NCI-H1930 (cell line): ENCODE measurements at regions not wholly inside any gene's neighbourhood (a gene's known extent, or its start where the extent isn't known, plus 50 kb on each side); places are given as distances from the start of the nearest gene placed in this dataset.
A peak's percentile ranks its signal among the peaks of the same experiment; 100 is the strongest.
"Not testable (repeated sequence)": the region's sequence is repeated elsewhere in the genome, so short reads cannot be mapped to it uniquely, and the experiment has no call there.

Experiments used
- DNase-seq, 2 experiments: peaks; one replicate each; lab custom pipeline; 2025; lab: John Stamatoyannopoulos, UW

- no peak for DNase-seq
Measured at GRCh38 chr9:79390077-79390698, 181.6 kb upstream of the TLE4 start.

DNA sequence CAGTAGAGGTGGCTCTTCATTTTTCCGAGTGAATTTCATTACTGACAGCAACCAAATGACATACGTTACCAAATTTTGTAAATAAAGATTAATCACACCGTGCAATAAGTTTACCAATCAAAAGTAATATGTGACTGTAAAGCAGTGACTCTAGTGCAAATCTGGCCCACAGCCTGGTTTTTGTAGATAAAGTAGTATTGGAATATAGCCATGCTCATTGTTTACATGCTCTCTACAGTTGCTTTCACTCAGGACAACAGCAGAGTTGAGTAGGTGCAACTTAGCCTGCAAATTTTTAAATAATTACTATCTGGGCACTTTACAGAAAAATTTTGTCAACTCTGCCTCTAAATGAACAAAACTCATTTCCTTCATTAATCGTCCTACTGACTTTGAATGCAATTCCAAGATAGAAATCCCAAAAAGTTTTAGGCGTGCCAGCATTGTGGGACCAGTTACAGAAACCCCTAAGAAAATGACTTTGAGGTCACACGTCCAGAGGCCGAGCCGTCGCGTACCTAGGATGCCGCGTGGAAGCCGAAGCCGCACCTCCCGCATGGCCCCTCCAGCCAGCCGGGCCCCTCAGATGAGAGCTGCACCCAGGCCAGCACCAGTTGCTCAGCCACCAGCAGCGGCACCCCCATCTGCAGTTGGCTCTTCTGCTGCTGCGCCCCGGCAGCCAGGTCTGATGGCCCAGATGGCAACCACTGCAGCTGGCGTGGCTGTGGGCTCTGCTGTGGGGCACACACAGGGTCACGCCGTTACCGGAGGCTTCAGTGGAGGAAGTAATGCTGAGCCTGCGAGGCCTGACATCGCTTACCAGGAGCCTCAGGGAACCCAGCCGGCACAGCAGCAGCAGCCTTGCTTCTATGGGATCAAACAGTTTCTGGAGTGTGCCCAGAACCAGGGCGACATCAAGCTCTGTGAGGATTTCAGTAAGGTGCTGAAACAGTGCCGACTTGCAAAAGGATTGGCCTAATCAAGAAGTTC, 180.7 kb upstream of the TLE4 start:
- no peak for DNase-seq

DNA sequence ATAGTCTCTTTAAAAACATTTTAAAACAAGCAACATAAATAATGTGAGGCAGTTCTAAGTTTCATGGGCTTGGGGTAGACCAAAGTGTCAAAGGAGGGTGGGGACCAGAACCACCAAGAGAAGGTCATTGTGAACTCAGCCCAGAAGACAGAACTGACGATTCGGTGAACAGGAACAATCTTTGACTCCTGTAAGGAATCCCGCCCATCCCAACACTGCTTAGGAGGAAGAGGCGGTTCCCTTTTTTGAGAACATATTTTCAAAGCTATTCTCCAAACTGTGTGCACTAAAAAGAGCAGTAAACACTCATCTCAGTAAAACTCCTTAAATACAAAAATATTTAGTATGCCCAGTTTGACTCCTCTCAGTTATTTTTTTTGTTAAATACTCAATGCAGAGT, 176.5 kb upstream of the TLE4 start:
- no peak for DNase-seq

DNA sequence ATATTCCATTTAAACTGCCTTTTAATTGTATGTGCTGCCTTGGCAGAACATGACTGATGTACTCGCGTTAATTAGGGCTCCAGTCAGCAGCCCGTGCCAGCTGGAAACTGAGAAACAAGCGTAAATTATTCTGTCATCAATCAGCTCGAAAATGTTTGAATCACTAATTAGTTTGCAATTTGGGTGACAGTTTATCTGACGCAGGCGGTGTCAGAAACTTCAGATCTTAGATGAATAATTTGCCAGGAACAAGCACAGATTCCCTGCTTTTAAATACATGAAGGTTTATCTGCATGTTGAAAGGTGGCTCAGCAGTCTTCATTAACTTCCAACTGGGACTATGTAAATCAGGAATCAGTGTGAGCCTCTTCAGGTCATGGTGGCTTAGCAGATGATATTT, 176.0 kb upstream of the TLE4 start:
- no peak for DNase-seq

- DNase-seq = no peak
Measured at GRCh38 chr9:79396168-79396567, 175.6 kb upstream of the TLE4 start.

GRCh38 chr9:79403495-79403894, 168.3 kb upstream of the TLE4 start:
- no peak for DNase-seq

DNA sequence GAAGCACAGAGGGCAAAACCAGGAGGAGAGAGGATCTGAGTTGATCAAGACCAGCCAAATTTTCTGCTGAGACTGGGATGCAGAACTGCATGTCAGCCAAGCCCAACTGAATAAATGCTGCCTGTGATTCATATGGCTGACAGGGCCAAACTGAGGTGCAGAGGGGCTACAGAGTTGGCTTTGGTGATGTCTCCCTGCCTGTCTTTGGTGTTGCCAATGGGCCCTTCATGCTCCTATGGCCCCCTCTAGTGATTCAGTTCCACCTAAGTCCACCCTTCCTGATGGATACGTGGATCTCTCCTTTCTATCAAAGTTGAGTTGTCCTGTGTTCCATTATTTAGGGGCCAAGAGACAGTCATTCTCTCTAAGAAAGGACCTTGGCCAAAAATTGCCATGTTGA, 163.6 kb upstream of the TLE4 start:
- no peak for DNase-seq

DNA sequence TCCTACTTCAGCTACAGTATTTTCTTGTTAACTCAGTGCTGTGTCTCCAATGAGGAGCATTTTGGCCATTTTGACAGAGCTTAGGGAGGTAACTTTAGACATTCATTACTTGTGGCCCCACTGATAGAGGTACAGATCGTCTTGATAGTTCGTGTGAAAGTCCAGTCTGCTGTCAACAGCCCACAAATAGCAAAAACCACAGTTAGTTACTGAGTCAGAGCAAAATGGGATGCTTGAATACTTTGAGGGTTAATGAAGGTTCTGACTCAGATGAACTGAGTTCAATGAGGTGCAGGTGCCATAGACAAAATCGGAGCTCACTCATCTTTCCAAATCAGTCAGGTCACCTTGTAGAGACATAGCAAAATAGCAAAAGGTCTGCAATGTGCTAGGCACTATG, 163.1 kb upstream of the TLE4 start:
- DNase-seq = no peak

DNA sequence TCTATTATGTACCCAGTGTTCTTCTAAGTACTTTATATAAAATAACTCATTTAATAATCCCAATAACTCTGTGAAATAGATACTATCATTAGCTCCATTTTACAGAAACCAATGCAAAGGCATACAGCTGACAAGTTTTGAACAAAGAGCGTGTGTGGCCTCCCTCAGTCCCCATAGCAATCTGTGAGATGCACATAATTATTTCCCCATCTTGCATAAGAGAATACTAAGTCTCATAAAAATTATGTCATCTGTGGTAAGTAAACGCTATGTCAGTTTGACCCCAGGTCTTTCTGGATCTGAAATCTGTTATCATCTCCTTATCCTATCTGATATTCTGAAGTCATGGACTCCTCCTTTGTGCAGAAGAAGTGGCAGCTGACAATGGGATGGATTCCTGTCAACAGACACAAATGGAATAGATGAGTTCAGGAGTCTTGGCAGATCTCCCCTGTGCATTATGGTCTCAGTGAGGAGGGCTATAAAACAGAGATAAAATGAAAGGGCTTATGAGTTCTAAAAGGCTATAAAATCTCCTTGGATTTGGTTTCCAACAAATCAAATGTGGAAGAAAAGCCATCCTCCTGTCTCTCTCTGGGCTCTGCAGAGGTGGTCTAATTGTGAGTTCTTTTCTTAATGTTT, 162.5 kb upstream of the TLE4 start:
- DNase-seq = no peak

DNA sequence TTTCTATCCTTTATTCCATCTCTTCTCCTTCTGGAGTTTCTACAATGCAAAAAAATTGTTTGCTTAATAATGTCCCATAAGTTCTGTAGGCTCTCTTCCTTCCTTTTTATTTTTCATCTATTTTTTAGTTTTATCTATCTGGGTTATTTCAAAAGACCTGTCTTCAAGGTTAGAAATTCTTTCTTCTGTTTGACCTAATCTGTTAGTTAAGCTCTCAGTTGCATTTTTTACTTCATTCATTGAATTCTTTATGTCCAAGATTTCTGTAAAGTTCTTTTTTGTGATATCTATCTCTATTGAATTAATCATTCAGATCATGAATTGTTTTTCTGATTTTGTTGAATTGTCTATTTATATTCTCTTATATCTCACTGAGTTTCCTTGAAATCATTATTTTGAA, 145.9 kb upstream of the TLE4 start:
- peak in 1 of 2 experiments; percentile 5 for DNase-seq

DNA sequence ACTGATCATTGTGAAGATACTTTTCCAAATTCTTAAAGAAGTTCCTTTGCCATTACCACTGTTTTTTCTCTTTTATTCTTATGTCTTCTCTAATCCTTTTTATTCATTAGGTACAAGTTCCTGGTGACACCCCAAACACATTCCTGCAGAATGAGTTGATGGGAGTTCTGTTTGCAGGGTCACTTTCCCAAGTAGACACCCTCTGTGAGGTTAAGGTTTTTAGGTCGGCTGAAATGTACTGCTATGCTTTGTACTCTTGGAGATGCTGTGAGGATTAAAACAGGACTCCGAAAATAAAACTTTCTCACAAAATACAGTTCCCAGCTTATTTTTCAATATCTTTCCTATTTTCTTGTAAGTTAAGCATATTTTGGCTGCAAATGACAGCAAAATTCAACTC, 143.3 kb upstream of the TLE4 start:
- no peak for DNase-seq

GRCh38 chr9:79430619-79431018, 141.1 kb upstream of the TLE4 start:
- no peak for DNase-seq

GRCh38 chr9:79431019-79431679, 140.6 kb upstream of the TLE4 start:
- DNase-seq = no peak

DNA sequence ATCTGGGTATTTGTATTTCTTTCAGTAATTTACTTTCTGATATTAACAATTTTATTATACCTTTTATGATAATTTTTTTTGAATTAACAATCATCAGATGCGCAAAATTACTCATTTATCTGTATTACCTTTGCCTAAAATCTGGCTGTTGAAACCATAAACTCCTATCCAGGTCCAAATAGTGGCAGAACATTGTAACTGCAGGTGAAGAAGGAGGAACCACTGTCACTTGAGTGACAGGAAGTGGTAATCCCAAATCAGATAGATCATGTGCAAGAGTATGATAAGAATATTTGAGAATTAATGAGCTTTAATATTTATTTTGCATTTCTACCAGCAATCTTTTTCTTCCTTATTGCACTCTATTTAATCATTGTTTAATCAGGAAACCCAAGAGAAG, 139.3 kb upstream of the TLE4 start:
- DNase-seq = no peak

DNA sequence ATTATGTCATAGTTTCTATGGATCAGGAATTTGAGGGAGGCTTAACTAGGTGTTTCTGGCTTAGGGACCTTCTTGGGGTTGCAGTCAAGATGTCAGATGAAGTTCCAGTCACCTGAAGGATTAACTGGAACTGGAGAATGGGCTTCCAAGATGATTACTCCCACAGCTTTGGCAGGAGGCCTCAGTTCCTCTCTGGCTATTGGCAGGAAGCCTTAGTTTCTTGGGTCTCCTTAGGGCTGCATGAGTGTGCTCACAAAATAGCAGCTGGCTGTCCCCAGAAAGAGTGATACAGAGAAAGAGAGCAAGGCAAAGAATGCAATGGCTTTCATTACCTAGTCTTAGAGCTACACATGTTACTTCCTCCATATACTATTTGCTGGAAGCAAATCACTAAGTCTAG, 138.1 kb upstream of the TLE4 start:
- no peak for DNase-seq

- not testable (repeated sequence) for DNase-seq
Measured at GRCh38 chr9:79439221-79439620, 132.5 kb upstream of the TLE4 start.

- no peak for DNase-seq
Measured at GRCh38 chr9:79446523-79447307, 125.0 kb upstream of the TLE4 start.

GRCh38 chr9:79447308-79447605, 124.5 kb upstream of the TLE4 start:
- DNase-seq = no peak

GRCh38 chr9:79447762-79448161, 124.0 kb upstream of the TLE4 start:
- DNase-seq = no peak

DNA sequence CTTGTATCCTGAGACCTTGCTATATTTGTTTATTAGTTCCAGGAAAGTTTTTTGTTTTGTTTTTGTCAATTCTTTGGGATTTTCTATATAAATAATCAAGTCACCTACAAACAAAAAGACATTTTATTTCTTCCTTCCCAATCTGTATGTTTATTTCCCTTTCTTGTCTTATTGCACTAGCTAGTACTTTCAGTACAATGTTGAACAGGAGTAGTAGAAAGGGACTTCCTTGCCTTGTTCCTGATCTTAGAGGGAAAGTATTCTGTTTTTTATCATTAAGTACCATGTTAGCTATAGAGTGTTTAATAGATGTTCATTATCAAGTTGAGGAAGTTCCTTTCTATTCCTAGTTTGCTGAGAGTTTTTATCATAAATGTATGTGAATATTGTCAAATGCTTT, 119.5 kb upstream of the TLE4 start:
- DNase-seq = no peak

DNA sequence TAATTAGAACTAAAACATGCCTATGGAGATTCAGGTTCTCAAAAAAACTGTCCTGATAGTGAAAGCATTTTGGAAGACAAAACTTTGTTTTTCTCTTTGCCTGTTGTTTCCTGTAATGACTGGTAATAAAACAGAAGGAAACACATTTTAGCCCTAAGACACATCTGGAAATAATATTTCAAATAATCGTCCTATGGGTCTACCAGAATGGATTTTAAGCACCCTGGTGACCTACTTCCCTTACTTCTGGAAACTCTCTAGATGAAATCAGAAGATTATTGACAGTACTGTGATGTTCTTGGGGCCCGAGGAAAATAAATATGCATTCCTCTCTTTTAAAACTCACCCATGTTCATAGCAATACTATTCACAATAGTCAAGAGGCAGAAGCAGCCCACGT, 110.1 kb upstream of the TLE4 start:
- DNase-seq = no peak

DNA sequence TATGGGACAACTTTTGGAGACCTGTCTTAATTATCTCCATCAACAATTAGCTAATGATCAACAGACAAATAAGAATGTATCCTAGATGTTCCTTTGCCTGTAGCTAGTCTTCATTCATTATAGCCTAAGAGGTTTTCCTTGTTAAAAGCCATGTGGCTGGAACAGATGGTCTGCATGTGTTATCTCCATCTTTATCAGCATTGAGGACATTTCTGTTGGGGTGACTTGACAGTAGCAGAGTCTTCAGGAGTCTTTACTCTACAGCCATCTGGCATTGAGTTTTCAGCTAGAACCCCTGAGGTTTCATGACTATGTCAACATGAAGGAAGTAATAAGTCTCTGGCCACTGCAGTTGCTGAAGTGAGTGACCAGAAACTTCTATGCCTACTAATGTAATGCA, 106.6 kb upstream of the TLE4 start:
- DNase-seq = no peak
